ENCODE measurements at regions not wholly inside any gene's neighbourhood (a gene's known extent, or its start where the extent isn't known, plus 50 kb on each side); places are given as distances from the start of the nearest gene placed in this dataset.
"Not testable (repeated sequence)": the region's sequence is repeated elsewhere in the genome, so short reads cannot be mapped to it uniquely, and the experiment has no call there.

DNA sequence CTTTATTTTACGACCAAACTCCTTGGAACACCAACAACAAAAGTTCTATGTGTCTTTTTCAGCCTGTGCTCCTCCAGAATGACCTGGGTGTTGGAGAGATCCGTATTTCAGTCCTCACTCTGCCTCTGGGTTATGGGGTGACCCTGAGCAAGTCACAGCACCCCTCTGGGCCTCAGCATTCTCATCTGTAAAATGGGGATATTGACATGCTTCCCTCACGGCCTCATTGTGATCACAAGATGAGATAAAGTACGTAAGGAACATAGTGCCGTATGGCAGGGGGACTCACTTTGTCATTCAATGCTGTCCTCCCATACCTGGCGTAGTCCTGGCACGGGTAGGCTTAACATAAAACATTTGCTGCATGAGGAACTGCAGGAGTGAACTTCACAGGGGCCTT is 123.0 kb upstream of the HAND1 start:
- no TSS peak for BruUV-seq (replicated peaks)
- no peak overlapping the region for H3K4me3 ChIP-seq (ENCODE audit: low read depth in 2 of 2, low read length in 2 of 2)
- no peaks in the 10 kb centered on the region for H3K9me3 ChIP-seq (ENCODE audit: control insufficient read depth, insufficient read depth, low read depth, low read length)
- in situ Hi-C loops (cut with HindIII; ENCODE audit: low pct_unique_long_range_greater_than_20kb, low sequenced_read_pairs), result no loop called here
- ATAC-seq (no peak), DNase-seq (ENCODE audit: low read depth, low spot score) (no peak)
- CTCF ChIA-PET, result no interaction called here
- H3K27ac ChIP-seq (ENCODE audit: low read length), result no peak overlapping the region
- intact Hi-C loops (cut with micrococcal nuclease; ENCODE audit: unreplicated experiment), result loop anchor here (10.0 kb wide), 1 partner anchor 626 kb away; no protein-coding TSS in a partner anchor
- no peak for TF ChIP-seq POLR2AphosphoS5 (IDR thresholded peaks at IDR 0.05; ENCODE audit: low read depth, low read length)
- TF ChIP-seq, protein P1, sequence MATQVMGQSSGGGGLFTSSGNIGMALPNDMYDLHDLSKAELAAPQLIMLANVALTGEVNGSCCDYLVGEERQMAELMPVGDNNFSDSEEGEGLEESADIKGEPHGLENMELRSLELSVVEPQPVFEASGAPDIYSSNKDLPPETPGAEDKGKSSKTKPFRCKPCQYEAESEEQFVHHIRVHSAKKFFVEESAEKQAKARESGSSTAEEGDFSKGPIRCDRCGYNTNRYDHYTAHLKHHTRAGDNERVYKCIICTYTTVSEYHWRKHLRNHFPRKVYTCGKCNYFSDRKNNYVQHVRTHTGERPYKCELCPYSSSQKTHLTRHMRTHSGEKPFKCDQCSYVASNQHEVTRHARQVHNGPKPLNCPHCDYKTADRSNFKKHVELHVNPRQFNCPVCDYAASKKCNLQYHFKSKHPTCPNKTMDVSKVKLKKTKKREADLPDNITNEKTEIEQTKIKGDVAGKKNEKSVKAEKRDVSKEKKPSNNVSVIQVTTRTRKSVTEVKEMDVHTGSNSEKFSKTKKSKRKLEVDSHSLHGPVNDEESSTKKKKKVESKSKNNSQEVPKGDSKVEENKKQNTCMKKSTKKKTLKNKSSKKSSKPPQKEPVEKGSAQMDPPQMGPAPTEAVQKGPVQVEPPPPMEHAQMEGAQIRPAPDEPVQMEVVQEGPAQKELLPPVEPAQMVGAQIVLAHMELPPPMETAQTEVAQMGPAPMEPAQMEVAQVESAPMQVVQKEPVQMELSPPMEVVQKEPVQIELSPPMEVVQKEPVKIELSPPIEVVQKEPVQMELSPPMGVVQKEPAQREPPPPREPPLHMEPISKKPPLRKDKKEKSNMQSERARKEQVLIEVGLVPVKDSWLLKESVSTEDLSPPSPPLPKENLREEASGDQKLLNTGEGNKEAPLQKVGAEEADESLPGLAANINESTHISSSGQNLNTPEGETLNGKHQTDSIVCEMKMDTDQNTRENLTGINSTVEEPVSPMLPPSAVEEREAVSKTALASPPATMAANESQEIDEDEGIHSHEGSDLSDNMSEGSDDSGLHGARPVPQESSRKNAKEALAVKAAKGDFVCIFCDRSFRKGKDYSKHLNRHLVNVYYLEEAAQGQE (IDR thresholded peaks at IDR 0.05; ENCODE audit: insufficient read depth in 1 of 2, low read depth in 2 of 2, low read length in 1 of 2), result no peak
- no peak for TF ChIP-seq TCF7L2 (IDR thresholded peaks at IDR 0.05; ENCODE audit: low read depth, low read length)
- no peak for TF ChIP-seq SIN3A (IDR thresholded peaks at IDR 0.05; ENCODE audit: borderline replicate concordance, insufficient read depth, low read depth, low read length)
- TF ChIP-seq, protein P2, sequence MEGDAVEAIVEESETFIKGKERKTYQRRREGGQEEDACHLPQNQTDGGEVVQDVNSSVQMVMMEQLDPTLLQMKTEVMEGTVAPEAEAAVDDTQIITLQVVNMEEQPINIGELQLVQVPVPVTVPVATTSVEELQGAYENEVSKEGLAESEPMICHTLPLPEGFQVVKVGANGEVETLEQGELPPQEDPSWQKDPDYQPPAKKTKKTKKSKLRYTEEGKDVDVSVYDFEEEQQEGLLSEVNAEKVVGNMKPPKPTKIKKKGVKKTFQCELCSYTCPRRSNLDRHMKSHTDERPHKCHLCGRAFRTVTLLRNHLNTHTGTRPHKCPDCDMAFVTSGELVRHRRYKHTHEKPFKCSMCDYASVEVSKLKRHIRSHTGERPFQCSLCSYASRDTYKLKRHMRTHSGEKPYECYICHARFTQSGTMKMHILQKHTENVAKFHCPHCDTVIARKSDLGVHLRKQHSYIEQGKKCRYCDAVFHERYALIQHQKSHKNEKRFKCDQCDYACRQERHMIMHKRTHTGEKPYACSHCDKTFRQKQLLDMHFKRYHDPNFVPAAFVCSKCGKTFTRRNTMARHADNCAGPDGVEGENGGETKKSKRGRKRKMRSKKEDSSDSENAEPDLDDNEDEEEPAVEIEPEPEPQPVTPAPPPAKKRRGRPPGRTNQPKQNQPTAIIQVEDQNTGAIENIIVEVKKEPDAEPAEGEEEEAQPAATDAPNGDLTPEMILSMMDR (IDR thresholded peaks at IDR 0.05), result no peak
- POLR2A ChIA-PET, result no interaction called here
- H3K36me3 ChIP-seq (ENCODE audit: control insufficient read depth, insufficient read depth, low read length), result no peaks in the 10 kb centered on the region
- H3K27me3 ChIP-seq (ENCODE audit: control insufficient read depth, insufficient read depth, low read length), result no peaks in the 10 kb centered on the region
- 0 out of 2 replicates have a peak, but pooled peaks cover 6% of the 10 kb centered on the region for H3K4me1 ChIP-seq (ENCODE audit: control insufficient read depth, insufficient read depth, low read length)

DNA sequence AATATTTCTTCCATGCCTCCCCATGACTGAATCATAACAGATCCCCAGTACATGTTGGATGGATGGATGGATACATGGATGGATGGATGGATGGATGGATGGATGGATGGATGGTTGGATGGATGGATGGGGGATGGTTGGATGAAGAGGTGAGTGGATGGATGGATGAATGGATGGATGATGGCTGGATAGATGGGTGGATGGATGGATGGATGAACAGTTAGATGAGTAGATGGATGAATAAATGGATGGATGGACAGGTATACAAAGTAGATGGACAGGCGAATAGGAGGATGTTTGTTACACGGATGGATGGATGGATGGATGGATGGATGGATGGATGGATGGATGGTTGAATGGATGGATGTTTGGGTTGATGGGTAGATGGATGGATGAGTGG is 120.0 kb upstream of the HAND1 start:
- in situ Hi-C loops (cut with HindIII; ENCODE audit: low pct_unique_long_range_greater_than_20kb, low sequenced_read_pairs) (no loop called here), intact Hi-C loops (cut with micrococcal nuclease; ENCODE audit: unreplicated experiment) (no loop called here)
- ChIA-PET CTCF (no interaction called here), POLR2A (no interaction called here)
- H3K36me3 ChIP-seq (ENCODE audit: control insufficient read depth, insufficient read depth, low read length), result no peaks in the 10 kb centered on the region
- no peaks in the 10 kb centered on the region for H3K4me1 ChIP-seq (ENCODE audit: control insufficient read depth, insufficient read depth, low read length)
- DNase-seq (ENCODE audit: low read depth, low spot score) (no peak), ATAC-seq (no peak)
- H3K4me3 ChIP-seq (ENCODE audit: low read depth in 2 of 2, low read length in 2 of 2), result no peak overlapping the region
- TF ChIP-seq POLR2AphosphoS5 (IDR thresholded peaks at IDR 0.05; ENCODE audit: low read depth, low read length) (no peak), SIN3A (IDR thresholded peaks at IDR 0.05; ENCODE audit: borderline replicate concordance, insufficient read depth, low read depth, low read length) (no peak), TCF7L2 (IDR thresholded peaks at IDR 0.05; ENCODE audit: low read depth, low read length) (no peak)
- TF ChIP-seq, protein P2 (IDR thresholded peaks at IDR 0.05), result no peak
- TF ChIP-seq, protein P1 (IDR thresholded peaks at IDR 0.05; ENCODE audit: insufficient read depth in 1 of 2, low read depth in 2 of 2, low read length in 1 of 2), result no peak
- no peaks in the 10 kb centered on the region for H3K9me3 ChIP-seq (ENCODE audit: control insufficient read depth, insufficient read depth, low read depth, low read length)
- no peak overlapping the region for H3K27ac ChIP-seq (ENCODE audit: low read length)
- BruUV-seq (replicated peaks), result no TSS peak
- H3K27me3 ChIP-seq (ENCODE audit: control insufficient read depth, insufficient read depth, low read length), result no peaks in the 10 kb centered on the region

DNA sequence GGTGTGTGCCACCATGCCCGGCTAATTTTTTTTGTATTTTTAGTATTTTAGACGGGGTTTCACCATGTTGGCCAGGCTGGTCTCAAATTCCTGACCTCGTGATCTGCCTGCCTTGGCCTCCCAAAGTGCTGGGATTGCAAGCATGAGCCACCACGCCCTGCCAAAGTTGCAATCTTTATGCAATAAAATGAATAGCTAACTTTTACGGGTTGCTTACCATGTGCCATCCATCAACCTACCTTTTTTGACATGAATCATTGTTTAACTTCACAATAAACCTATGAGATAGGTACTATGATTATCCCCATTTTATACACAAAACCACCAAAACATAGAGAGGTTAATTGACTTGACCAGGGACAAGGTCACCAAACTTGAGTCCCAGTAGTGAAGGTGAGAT is 118.8 kb upstream of the HAND1 start:
- BruUV-seq (replicated peaks); in situ Hi-C loops (cut with HindIII; ENCODE audit: low pct_unique_long_range_greater_than_20kb, low sequenced_read_pairs); H3K27me3 ChIP-seq (ENCODE audit: control insufficient read depth, insufficient read depth, low read length); ATAC-seq; H3K27ac ChIP-seq (ENCODE audit: low read length); H3K36me3 ChIP-seq (ENCODE audit: control insufficient read depth, insufficient read depth, low read length); H3K4me3 ChIP-seq (ENCODE audit: low read depth in 2 of 2, low read length in 2 of 2); DNase-seq (ENCODE audit: low read depth, low spot score); CTCF ChIA-PET; POLR2A ChIA-PET; H3K9me3 ChIP-seq (ENCODE audit: control insufficient read depth, insufficient read depth, low read depth, low read length); H3K4me1 ChIP-seq (ENCODE audit: control insufficient read depth, insufficient read depth, low read length); intact Hi-C loops (cut with micrococcal nuclease; ENCODE audit: unreplicated experiment): not testable (repeated sequence)
